8988T (cell line): ENCODE measurements at regions not wholly inside any gene's neighbourhood (a gene's known extent, or its start where the extent isn't known, plus 50 kb on each side); places are given as distances from the start of the nearest gene placed in this dataset.

Source experiments
- DNase-seq: peaks from one replicate; pipeline ENCODE4 v3.0.0; 2011

GRCh38 chr3:24765399-24765798, 270.7 kb upstream of the THRB start:
- no peak for DNase-seq

GRCh38 chr3:24769918-24770317, 275.3 kb upstream of the THRB start:
- no peak for DNase-seq

DNA sequence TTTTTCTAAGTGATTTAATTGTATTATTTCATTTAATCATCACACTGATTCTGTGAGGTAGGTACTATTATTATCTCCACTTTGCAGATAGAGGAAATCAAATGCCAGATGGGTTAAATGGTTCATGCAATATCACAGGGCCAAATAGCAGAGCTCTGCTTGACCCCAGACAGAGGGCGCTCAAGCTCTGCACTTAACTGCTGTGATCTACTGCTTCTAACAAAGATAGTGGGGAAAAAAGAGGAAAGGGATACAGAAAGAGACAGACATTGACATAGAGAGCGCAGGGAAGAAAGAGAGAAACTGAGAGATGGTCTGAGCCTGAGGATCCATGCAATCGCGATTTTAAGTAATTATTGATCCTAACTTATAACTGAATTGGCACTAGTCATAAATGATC, 279.1 kb upstream of the THRB start:
- peak; percentile 13 for DNase-seq

GRCh38 chr3:24780991-24781390, 286.3 kb upstream of the THRB start:
- no peak for DNase-seq

DNA sequence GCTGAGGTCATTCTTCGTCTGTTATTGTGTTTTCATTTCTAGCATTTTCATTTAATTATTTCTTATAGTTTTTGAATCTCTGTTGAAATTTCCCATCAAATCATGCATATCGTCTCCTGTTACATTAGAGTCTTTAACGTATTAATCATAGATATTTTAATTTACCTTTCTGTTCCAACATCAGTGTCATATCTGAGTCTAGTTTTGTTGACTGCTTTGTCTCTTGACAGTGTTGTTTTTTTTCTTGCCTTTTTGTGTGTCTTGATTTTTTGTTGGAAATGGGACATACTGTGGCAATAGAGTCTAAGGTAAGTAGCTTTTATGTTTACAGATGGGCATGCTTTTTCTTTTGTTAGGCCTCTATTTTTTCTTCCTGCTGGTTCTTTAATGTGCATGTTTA, 286.8 kb upstream of the THRB start:
- no peak for DNase-seq

DNA sequence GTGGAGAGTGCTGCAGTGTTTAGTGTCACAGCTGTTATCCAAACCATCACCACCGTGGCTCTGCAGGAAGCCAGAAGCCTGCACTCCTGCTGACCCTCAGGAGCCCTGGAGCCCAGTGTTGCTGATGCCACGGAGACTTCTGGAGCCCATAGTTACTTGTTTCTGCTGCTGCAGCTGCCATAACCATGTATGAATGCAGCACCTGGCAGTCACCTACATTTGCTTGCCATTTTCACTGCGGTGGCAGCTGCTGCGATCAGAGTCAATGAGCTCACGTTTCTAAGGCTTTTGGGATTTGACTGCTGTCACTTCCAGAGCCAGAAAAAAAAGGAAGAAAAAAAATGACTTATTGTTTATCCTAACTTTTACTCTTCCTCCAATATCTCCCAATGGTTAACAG, 299.2 kb upstream of the THRB start:
- DNase-seq = no peak

DNA sequence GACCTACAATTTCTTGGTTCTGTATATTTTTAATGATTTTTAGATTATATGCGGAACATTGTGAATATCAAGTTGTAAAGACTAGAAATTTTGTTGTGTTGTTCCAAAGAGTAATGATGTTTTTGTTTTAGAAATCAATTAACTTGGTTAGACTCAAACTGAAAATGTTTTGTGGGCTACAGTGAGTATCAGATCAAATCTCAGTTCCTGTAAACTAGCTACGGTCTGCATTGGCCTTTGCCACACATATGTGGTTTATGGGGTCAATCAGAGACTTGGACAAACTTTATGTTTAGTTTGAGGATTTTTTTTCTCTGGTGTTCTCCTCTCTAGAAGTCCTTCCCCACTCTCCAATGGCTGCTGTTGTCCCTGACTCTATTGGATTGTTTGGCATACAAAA, 308.0 kb upstream of the THRB start:
- DNase-seq = no peak

GRCh38 chr3:24804095-24804494, 309.4 kb upstream of the THRB start:
- no peak for DNase-seq

- DNase-seq = no peak
Observed at GRCh38 chr3:24810881-24811280, 316.2 kb upstream of the THRB start.

DNA sequence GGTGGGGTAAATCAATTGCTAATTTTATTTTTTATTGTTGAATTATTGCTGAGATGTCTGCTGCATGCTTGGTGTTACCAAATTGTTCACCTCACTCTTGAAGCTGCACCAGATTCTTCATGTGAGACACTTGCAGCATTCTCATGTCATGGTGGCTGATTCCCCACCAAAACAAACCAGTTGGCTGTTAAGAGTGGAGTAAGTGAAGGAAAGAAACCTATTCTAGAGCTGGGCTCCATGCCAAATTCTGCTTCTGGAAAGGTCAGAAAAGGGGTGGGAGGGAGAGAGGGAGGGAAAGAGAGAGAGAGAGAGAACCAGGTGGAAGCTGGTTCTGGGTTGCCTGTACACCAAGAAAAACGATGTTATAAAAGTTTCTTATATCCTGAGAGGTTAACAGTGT, 317.5 kb upstream of the THRB start:
- DNase-seq = no peak

DNA sequence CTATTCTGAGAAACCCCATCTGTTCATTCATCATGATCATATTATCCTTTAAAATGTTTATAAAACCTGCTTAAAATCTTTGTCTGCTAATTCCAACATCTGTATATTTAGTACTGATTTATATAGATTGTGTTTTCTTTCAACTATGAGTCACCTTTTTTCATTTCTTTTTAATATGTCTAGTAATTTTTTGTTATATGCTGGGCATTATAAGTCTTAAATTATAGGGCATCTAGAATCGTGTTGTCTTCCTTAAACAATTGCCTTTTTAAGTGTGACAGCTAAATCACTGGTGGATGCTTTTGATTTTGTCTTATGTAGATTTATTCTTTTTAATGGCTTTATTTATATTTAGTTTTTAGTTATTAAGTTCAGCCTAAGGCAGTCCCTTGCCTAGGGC, 323.4 kb upstream of the THRB start:
- no peak for DNase-seq

GRCh38 chr3:24828011-24828410, 333.4 kb upstream of the THRB start:
- DNase-seq = no peak

DNA sequence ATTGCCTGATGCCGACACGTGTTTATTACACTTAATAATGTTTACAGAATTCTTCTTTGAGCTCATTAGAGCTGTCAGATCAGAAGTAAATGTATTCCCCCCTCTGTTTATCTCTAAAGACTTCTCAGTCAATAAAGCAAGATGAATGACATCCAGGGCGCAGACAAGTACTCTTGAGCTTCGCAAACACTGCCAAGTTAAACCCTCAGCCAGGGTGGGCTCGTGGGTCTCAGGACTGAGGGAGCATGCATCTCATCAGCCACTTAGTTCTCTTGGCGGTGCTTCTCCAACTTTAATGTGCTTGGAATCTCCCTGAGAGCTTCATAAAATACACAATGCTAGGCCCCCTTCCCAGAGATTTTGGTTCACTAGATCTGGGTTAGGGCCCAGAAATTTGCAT, 333.9 kb upstream of the THRB start:
- no peak for DNase-seq

GRCh38 chr3:24829011-24829581, 334.4 kb upstream of the THRB start:
- no peak for DNase-seq

DNA sequence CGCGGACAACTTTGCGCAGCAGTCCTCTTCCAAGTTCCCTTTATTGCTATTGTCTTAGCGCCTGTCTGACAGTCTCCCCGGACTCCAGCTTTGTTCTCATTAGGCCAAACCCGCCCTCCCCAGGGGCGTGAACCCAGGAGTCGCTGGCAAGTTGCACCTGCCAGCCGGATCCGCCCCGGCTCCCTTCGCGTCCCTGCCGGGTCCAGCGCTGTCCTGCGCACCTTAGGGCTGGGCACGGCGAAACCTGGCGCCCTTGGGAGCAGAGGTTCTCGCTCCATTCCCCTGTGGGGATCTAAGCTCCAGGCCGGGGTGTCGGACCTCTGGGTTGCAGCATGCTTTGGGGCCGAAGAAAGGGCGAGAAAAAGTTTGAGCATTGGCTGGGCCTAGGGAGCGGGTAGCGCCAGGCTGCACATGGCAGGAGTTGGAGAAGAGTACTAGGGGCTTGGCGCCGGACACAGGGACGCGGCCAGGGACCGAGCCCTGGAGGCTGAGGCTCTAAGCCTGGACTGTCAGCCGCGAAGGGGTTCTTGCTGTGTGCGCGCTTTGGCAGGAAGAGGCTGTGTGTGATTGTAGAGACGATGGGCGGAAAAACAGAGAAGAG, 335.1 kb upstream of the THRB start:
- no peak for DNase-seq

DNA sequence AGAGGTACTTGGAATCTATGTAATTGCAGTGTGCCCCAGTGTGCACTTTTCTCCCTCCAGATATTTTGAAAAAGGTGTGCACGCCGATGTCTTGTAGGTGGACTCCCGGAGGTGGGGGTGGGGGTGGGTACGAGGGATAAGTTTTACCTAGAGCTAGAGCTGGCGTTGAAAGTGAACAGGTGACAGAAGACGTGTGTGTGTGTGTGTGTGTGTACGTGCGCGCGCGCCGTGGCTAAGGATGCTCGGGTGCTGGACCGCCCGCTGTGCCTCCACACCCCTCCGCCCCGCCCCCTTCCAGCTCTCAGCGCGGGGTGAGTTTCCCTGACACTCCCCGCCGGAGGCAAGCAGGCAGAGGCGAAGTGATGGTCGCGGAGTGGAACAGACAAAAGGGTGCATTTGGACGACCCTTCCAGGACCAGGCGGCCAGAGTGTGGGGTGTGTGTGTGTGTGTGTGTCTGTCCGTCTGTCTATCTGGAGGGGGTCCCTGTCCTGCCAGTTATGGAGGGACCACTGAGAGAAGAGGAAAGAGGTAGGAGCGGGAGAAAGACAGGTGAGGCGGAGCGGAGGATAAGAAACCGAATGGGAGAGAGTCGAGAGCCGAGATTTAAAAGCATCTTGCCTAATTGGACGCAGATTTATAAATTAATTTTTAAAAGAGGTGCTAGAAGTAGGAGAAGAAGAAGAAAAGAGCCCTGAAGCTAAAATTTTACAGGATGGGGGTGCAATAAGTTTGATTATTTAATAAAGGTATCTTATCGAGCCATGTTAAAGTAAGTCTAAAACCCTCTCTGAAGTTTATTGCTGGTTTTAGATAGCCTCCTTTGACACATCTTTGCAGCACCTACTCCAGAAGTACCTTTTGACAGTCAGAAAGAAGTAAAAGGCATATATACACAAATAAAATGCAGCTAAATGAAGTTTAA, 335.8 kb upstream of the THRB start:
- no peak for DNase-seq

GRCh38 chr3:24831221-24831620, 336.6 kb upstream of the THRB start:
- DNase-seq = no peak

DNA sequence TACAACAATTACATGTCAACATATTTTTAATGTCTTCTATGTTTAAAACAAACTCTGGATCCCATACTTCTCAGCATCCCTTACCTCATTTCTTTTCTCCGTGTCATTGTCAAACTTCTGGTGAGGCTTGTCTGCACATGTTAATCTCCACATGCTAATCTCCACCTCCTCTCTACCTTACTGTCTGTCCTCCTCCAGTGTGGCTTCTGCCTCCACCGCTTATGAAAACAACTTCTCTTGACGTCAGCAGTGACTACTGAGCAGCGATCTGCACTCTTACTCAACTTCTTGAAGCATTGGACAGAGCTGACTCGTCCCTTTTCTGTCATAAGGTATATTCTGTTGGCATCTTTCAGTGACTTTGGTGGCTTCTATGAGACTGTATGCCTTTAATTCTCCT, 338.2 kb upstream of the THRB start:
- no peak for DNase-seq

GRCh38 chr3:24834442-24834841, 339.8 kb upstream of the THRB start:
- DNase-seq = no peak

DNA sequence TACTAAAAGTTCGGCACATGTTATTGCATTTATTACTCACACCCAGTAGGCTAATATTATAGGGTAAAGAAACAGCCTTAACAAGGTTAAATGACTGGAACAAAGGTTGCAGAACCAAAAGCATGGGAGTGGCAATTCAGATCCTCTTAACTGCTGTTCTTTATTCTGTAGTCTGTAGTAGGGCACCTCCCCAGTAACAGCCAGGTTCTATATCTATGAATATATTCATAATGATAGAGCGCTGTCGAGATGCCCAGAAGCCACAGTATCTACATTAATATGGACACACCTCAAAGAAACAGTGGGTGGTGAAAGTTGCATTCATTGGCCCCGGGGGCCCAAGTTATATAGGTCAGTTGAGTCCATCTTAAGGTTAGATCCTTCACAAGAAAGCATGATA, 340.9 kb upstream of the THRB start:
- no peak for DNase-seq

GRCh38 chr3:24837601-24838000, 343.0 kb upstream of the THRB start:
- DNase-seq = no peak

DNA sequence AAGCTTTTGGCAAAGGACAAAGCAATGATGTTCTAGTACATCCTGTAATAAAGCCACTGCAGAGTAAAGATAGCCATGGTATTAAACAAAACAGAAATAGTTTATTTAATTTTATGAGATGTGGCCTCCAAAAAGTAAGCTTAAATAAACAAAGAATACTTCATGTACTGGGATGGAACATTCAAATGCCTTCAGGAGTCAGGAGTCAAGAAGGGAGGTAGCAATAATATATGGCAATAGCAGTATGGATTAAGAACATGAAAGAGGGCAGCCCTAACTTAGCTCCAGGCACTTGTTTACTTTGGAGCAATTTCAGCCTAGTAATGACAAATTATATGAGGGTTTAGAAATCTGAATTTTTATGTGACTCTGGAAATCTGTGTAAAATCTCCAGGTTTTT, 343.9 kb upstream of the THRB start:
- DNase-seq = no peak

- DNase-seq = no peak
Observed at GRCh38 chr3:24843955-24844354, 349.3 kb upstream of the THRB start.

GRCh38 chr3:24845524-24846155, 351.0 kb upstream of the THRB start:
- DNase-seq = no peak
